ENCODE measurements at regions not wholly inside any gene's neighbourhood (a gene's known extent, or its start where the extent isn't known, plus 50 kb on each side); places are given as distances from the start of the nearest gene placed in this dataset.

GRCh38 chr16:8075271-8075670, 515.0 kb downstream of the TMEM114 start:
- no peaks in the 10 kb centered on the region for H3K36me3 ChIP-seq (ENCODE audit: control insufficient read depth in 2 of 2, insufficient read depth in 1 of 2, low read length in 2 of 2)
- no peaks in the 10 kb centered on the region for H3K9me3 ChIP-seq (ENCODE audit: control insufficient read depth, insufficient read depth, low read depth, low read length)
- POLR2A ChIA-PET = no interaction called here
- TF ChIP-seq ZNF132 (tag by site-specific recombination; IDR thresholded peaks at IDR 0.05; ENCODE audit: borderline replicate concordance) = no peak
- no peak overlapping the region for H3K27ac ChIP-seq (ENCODE audit: extremely low read depth, low read depth, low read length)
- no peak overlapping the region for H3K4me3 ChIP-seq (ENCODE audit: low read depth, low read length)
- H3K4me1 ChIP-seq (ENCODE audit: control insufficient read depth, insufficient read depth, low read length) = no peaks in the 10 kb centered on the region
- CTCF ChIA-PET = no interaction called here

DNA sequence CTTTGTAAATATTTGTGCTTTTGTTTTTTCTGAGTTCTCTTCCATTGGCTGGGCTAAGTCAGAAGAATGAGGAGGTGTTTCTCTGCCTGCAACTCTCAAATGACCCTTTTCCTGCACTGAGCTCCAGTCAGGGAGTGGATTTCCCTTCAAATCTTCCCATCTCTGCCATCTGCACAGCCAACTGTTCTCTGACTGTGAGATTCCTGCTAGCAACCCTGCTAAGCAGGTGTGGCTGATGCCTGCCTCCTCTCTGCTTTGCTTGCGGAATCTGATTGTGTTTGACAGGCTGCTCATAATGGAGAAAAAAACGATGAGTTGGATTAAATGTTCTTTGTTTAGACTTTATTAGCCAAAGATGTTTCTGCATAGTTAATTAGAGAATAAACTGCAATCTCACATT, 519.8 kb downstream of the TMEM114 start:
- H3K4me1 ChIP-seq (ENCODE audit: control insufficient read depth, insufficient read depth, low read length) = no peaks in the 10 kb centered on the region
- ChIA-PET POLR2A (no interaction called here), CTCF (no interaction called here)
- no peaks in the 10 kb centered on the region for H3K9me3 ChIP-seq (ENCODE audit: control insufficient read depth, insufficient read depth, low read depth, low read length)
- no peak overlapping the region for H3K4me3 ChIP-seq (ENCODE audit: low read depth, low read length)
- no peaks in the 10 kb centered on the region for H3K36me3 ChIP-seq (ENCODE audit: control insufficient read depth in 2 of 2, insufficient read depth in 1 of 2, low read length in 2 of 2)
- TF ChIP-seq ATF2 (tag by site-specific recombination; IDR thresholded peaks at IDR 0.05; ENCODE audit: low read depth) (no peak), ZNF121 (tag by site-specific recombination; IDR thresholded peaks at IDR 0.05) (no peak), ZNF791 (tag by site-specific recombination; IDR thresholded peaks at IDR 0.05) (no peak), ZSCAN16 (tag by site-specific recombination; IDR thresholded peaks at IDR 0.05) (no peak), ZNF311 (tag by site-specific recombination; IDR thresholded peaks at IDR 0.05; ENCODE audit: borderline replicate concordance) (no peak), SALL2 (tag by site-specific recombination; IDR thresholded peaks at IDR 0.05; ENCODE audit: borderline replicate concordance) (no peak), BCL11A (tag by site-specific recombination; IDR thresholded peaks at IDR 0.05; ENCODE audit: low read depth) (no peak), ZNF639 (tag by site-specific recombination; IDR thresholded peaks at IDR 0.05) (no peak), ZNF157 (tag by site-specific recombination; IDR thresholded peaks at IDR 0.05) (no peak), ZNF274 (IDR thresholded peaks at IDR 0.05; ENCODE audit: low read length) (no peak), ZNF274 (tag by site-specific recombination; IDR thresholded peaks at IDR 0.05; ENCODE audit: borderline replicate concordance) (no peak), ZNF645 (tag by site-specific recombination; IDR thresholded peaks at IDR 0.05) (no peak), ZBTB11 (tag by site-specific recombination; conservative IDR thresholded peaks at IDR 0.05; ENCODE audit: low read depth) (no peak), ZNF626 (tag by site-specific recombination; IDR thresholded peaks at IDR 0.05) (no peak), ZBTB7A (tag by site-specific recombination; IDR thresholded peaks at IDR 0.05; ENCODE audit: low read depth) (no peak), EGR2 (tag by site-specific recombination; IDR thresholded peaks at IDR 0.05; ENCODE audit: low read depth) (no peak), ZNF354C (tag by site-specific recombination; IDR thresholded peaks at IDR 0.05; ENCODE audit: borderline replicate concordance, low read depth) (no peak), ZNF366 (tag by site-specific recombination; conservative IDR thresholded peaks at IDR 0.05) (no peak), AEBP2 (tag by site-specific recombination; IDR thresholded peaks at IDR 0.05; ENCODE audit: borderline replicate concordance) (no peak)
- H3K27ac ChIP-seq (ENCODE audit: extremely low read depth, low read depth, low read length) = no peak overlapping the region
